Neural progenitor cell (in vitro differentiated cells): ENCODE measurements at regions not wholly inside any gene's neighbourhood (a gene's known extent, or its start where the extent isn't known, plus 50 kb on each side); places are given as distances from the start of the nearest gene placed in this dataset.

Experiments
- DNase-seq: peaks from one replicate; pipeline ENCODE4 v3.0.0-alpha.2; 2016; ENCODE audit warnings: low spot score
- H2AFZ ChIP-seq: fragments of 200-600 bp; sonication (generic); replicated peaks from 2 replicates; pipeline ENCODE4 v1.6.1; 2016; ENCODE audit warnings: antibody characterized with exemption
- H3F3A ChIP-seq: fragments of 200-600 bp; sonication (generic); 2 replicates; pipeline ENCODE4 v1.6.1; 2016; ENCODE audit warnings: antibody characterized with exemption, low read depth
- H3K27ac ChIP-seq: fragments of 200-600 bp; sonication (generic); 2 replicates; pipeline ENCODE4 v1.5.1; 2016; ENCODE audit warnings: mild to moderate bottlenecking
- H3K27me3 ChIP-seq: fragments of 200-600 bp; sonication (generic); 2 replicates; pipeline ENCODE4 v1.6.1; 2016; ENCODE audit warnings: mild to moderate bottlenecking, moderate library complexity
- H3K36me3 ChIP-seq: fragments of 200-600 bp; sonication (generic); 2 replicates; pipeline ENCODE4 v1.5.1; 2016
- H3K4me1 ChIP-seq: fragments of 200-600 bp; sonication (generic); 2 replicates; pipeline ENCODE4 v1.6.1; 2016; ENCODE audit warnings: mixed run types
- H3K4me2 ChIP-seq: fragments of 200-600 bp; sonication (generic); 2 replicates; pipeline ENCODE4 v1.6.1; 2016
- H3K4me3 ChIP-seq: fragments of 200-600 bp; sonication (generic); 2 replicates; pipeline ENCODE4 v1.5.1; 2016
- H3K79me2 ChIP-seq: fragments of 200-600 bp; sonication (generic); 2 replicates; pipeline ENCODE4 v1.6.1; 2016; ENCODE audit warnings: low read depth
- H3K9ac ChIP-seq: fragments of 200-600 bp; sonication (generic); 2 replicates; pipeline ENCODE4 v1.6.1; 2016
- H3K9me3 ChIP-seq: fragments of 200-600 bp; sonication (generic); 2 replicates; pipeline ENCODE4 v1.5.1; 2016; ENCODE audit warnings: low read depth
- H4K20me1 ChIP-seq: fragments of 200-600 bp; sonication (generic); 2 replicates; pipeline ENCODE4 v1.6.1; 2016; ENCODE audit warnings: low read depth
- H3K27ac Mint-ChIP-seq: 3 replicates; pipeline ENCODE4 v1.8.0; 2021; ENCODE audit warnings: mixed read lengths
- H3K27me3 Mint-ChIP-seq: 2 replicates; pipeline ENCODE4 v1.8.0; 2022; ENCODE audit warnings: low read depth, mild to moderate bottlenecking, inconsistent platforms, moderate library complexity, mixed read lengths; ENCODE audit not compliant: insufficient read depth
- H3K36me3 Mint-ChIP-seq: 3 replicates; pipeline ENCODE4 v1.8.0; 2021; ENCODE audit warnings: mixed read lengths
- H3K4me1 Mint-ChIP-seq: 3 replicates; pipeline ENCODE4 v1.8.0; 2021; ENCODE audit warnings: mixed read lengths
- H3K4me3 Mint-ChIP-seq: 3 replicates; pipeline ENCODE4 v1.8.0; 2021; ENCODE audit warnings: mild to moderate bottlenecking, moderate library complexity, mixed read lengths
- H3K9me3 Mint-ChIP-seq: 3 replicates; pipeline ENCODE4 v1.8.0; 2020; ENCODE audit warnings: mixed read lengths
- CTCF ChIP-seq: fragments of 200-600 bp; sonication (generic); IDR thresholded peaks from 2 replicates; pipeline ENCODE4 v1.5.1; 2017; ENCODE audit warnings: antibody characterized with exemption, mild to moderate bottlenecking
- EZH2 ChIP-seq: fragments of 200-600 bp; sonication (generic); IDR thresholded peaks from 2 replicates; pipeline ENCODE4 v1.6.1; 2017; ENCODE audit warnings: antibody characterized with exemption, mild to moderate bottlenecking, moderate library complexity
- EZH2phosphoT487 ChIP-seq: fragments of 200-600 bp; sonication (generic); IDR thresholded peaks from 2 replicates; pipeline ENCODE4 v1.6.1; 2017; ENCODE audit warnings: antibody characterized with exemption

- Histone ChIP-seq H3K9ac (no peak overlapping the region), H3K9me3 (no peaks in the 10 kb centered on the region), H4K20me1 (no peaks in the 10 kb centered on the region), H3K4me1 (peaks cover 3% of the 10 kb centered on the region), H3K27ac (no peak overlapping the region), H3K4me3 (no peak overlapping the region), H3K36me3 (no peaks in the 10 kb centered on the region), H3K4me2 (no peak overlapping the region), H3K27me3 (no peaks in the 10 kb centered on the region), H2AFZ (no peak overlapping the region), H3K79me2 (no peaks in the 10 kb centered on the region), H3F3A (peaks cover 4% of the 10 kb centered on the region)
- Mint-ChIP-seq H3K27me3 (peaks cover 5% of the 10 kb centered on the region), H3K9me3 (no peaks in the 10 kb centered on the region), H3K27ac (no peak overlapping the region), H3K4me1 (peaks cover 23% of the 10 kb centered on the region), H3K4me3 (no peak overlapping the region), H3K36me3 (no peaks in the 10 kb centered on the region)
- TF ChIP-seq EZH2 (no peak), CTCF (no peak), EZH2phosphoT487 (no peak)
- no peak for DNase-seq
These were observed 124.3 kb upstream of the FGF3 start for GRCh38 chr11:69943506-69943905.

GRCh38 chr11:69944146-69944795 is 125.1 kb upstream of the FGF3 start:
- Histone ChIP-seq H3K4me3 (no peak overlapping the region), H3K79me2 (no peaks in the 10 kb centered on the region), H3K27ac (no peak overlapping the region), H2AFZ (no peak overlapping the region), H3K27me3 (no peaks in the 10 kb centered on the region), H3K4me2 (no peak overlapping the region), H3K9me3 (no peaks in the 10 kb centered on the region), H4K20me1 (no peaks in the 10 kb centered on the region), H3K36me3 (no peaks in the 10 kb centered on the region), H3K9ac (no peak overlapping the region), H3F3A (peaks cover 4% of the 10 kb centered on the region), H3K4me1 (peaks cover 9% of the 10 kb centered on the region)
- no peaks in the 10 kb centered on the region for H3K9me3 Mint-ChIP-seq
- H3K4me1 Mint-ChIP-seq: peaks cover 26% of the 10 kb centered on the region
- no peak overlapping the region for H3K27ac Mint-ChIP-seq
- TF ChIP-seq EZH2phosphoT487 (no peak), CTCF (no peak), EZH2 (no peak)
- no peak overlapping the region for H3K4me3 Mint-ChIP-seq
- peaks cover 8% of the 10 kb centered on the region for H3K27me3 Mint-ChIP-seq
- no peak for DNase-seq
- H3K36me3 Mint-ChIP-seq: no peaks in the 10 kb centered on the region

- H3K27me3 Mint-ChIP-seq: peaks cover 11% of the 10 kb centered on the region
- Histone ChIP-seq H2AFZ (no peak overlapping the region), H4K20me1 (no peaks in the 10 kb centered on the region), H3K9me3 (no peaks in the 10 kb centered on the region), H3K36me3 (no peaks in the 10 kb centered on the region), H3K79me2 (no peaks in the 10 kb centered on the region), H3K4me1 (peaks cover 9% of the 10 kb centered on the region), H3K9ac (no peak overlapping the region), H3K27me3 (no peaks in the 10 kb centered on the region), H3K27ac (no peak overlapping the region), H3K4me2 (no peak overlapping the region), H3K4me3 (no peak overlapping the region), H3F3A (peaks cover 4% of the 10 kb centered on the region)
- no peak overlapping the region for H3K27ac Mint-ChIP-seq
- no peak overlapping the region for H3K4me3 Mint-ChIP-seq
- no peak for DNase-seq
- peaks cover 22% of the 10 kb centered on the region for H3K4me1 Mint-ChIP-seq
- no peaks in the 10 kb centered on the region for H3K9me3 Mint-ChIP-seq
- no peaks in the 10 kb centered on the region for H3K36me3 Mint-ChIP-seq
- TF ChIP-seq EZH2phosphoT487: no peak
- no peak for TF ChIP-seq CTCF
- TF ChIP-seq EZH2: no peak
These were observed 125.9 kb upstream of the FGF3 start for GRCh38 chr11:69945157-69945556.
